HepG2 (cell line): ENCODE measurements at regions not wholly inside any gene's neighbourhood (a gene's known extent, or its start where the extent isn't known, plus 50 kb on each side); places are given as distances from the start of the nearest gene placed in this dataset.

Experiments
- ARID5B ChIP-seq: IDR thresholded peaks from 2 replicates; pipeline ENCODE4 v1.4.0; 2020; ENCODE audit warnings: mild to moderate bottlenecking, missing genetic modification reagents
- ATF3 ChIP-seq: sonication (generic); formaldehyde crosslinking; IDR thresholded peaks from 2 replicates; pipeline ENCODE4 v1.4.0; 2020; ENCODE audit warnings: missing genetic modification reagents
- TIGD3 ChIP-seq: sonication (generic); formaldehyde crosslinking; IDR thresholded peaks from 2 replicates; pipeline ENCODE4 v1.5.1; 2020; ENCODE audit warnings: mild to moderate bottlenecking, missing genetic modification reagents, borderline replicate concordance
- ZFX ChIP-seq: sonication (generic); formaldehyde crosslinking; IDR thresholded peaks from 2 replicates; pipeline ENCODE4 v1.4.0; 2020; ENCODE audit warnings: mild to moderate bottlenecking, low read depth, missing genetic modification reagents, moderate library complexity
- ZNF691 ChIP-seq: sonication (generic); formaldehyde crosslinking; IDR thresholded peaks from 2 replicates; pipeline ENCODE4 v1.4.0; 2020; ENCODE audit warnings: missing genetic modification reagents, low read depth, mild to moderate bottlenecking, borderline replicate concordance
- ZNF782 ChIP-seq: sonication (generic); formaldehyde crosslinking; IDR thresholded peaks from 2 replicates; pipeline ENCODE4 v1.4.0; 2020; ENCODE audit warnings: missing genetic modification reagents, mild to moderate bottlenecking, borderline replicate concordance
- TF ChIP-seq, protein P1 (sequence below): conservative IDR thresholded peaks from 2 replicates; pipeline ENCODE4 v1.6.1; 2018; ENCODE audit warnings: missing genetic modification reagents
- TF ChIP-seq, protein P2 (sequence below): sonication (generic); formaldehyde crosslinking; IDR thresholded peaks from 2 replicates; pipeline ENCODE4 v1.4.0; 2020; ENCODE audit warnings: missing genetic modification reagents

DNA sequence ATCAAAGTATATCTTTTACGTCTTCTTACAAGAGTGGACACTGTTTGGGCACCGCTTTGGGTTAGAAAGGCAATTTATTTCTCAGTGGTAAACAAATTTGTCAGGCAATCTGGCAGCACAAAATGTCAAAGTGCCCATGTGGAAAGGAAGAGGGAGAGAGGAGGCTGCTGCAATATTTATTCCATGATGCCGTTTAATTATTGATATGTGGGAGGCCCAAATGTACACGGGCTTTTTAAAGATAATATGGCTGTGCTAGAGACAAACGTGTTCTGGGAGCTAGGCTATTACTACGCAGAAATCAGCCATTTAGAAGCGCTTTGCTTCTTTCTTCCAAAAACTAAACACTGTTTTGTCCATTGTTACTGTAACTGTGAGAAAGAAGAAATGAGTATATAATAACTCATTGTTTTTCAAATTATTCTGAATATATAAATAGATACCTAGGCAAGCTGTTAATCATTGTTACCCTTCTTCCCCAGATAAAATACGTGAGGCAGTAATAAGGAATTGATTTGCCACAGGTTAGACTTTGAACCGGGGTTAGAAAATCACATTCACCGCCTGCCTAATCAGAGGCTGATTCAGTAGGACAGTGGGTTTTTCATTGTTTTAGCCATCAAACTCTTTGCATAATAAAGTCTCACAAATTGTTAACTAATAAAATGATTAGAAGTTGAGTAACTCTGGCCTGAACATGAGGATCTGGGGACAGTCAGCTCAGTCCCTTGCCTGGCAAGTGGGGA lies 116.5 kb upstream of the FRMD4A start (continued):
- TF ChIP-seq ZFX (CRISPR knock-in tag) (no peak), TIGD3 (CRISPR knock-in tag) (no peak), ZNF691 (CRISPR knock-in tag) (no peak), ARID5B (CRISPR knock-in tag) (no peak), ATF3 (no peak), ZNF782 (CRISPR knock-in tag) (no peak)
- TF ChIP-seq, protein P1, sequence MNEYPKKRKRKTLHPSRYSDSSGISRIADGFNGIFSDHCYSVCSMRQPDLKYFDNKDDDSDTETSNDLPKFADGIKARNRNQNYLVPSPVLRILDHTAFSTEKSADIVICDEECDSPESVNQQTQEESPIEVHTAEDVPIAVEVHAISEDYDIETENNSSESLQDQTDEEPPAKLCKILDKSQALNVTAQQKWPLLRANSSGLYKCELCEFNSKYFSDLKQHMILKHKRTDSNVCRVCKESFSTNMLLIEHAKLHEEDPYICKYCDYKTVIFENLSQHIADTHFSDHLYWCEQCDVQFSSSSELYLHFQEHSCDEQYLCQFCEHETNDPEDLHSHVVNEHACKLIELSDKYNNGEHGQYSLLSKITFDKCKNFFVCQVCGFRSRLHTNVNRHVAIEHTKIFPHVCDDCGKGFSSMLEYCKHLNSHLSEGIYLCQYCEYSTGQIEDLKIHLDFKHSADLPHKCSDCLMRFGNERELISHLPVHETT (CRISPR knock-in tag), result no peak
- TF ChIP-seq, protein P2, sequence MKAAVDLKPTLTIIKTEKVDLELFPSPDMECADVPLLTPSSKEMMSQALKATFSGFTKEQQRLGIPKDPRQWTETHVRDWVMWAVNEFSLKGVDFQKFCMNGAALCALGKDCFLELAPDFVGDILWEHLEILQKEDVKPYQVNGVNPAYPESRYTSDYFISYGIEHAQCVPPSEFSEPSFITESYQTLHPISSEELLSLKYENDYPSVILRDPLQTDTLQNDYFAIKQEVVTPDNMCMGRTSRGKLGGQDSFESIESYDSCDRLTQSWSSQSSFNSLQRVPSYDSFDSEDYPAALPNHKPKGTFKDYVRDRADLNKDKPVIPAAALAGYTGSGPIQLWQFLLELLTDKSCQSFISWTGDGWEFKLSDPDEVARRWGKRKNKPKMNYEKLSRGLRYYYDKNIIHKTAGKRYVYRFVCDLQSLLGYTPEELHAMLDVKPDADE (CRISPR knock-in tag), result no peak
